ENCODE measurements at regions not wholly inside any gene's neighbourhood (a gene's known extent, or its start where the extent isn't known, plus 50 kb on each side); places are given as distances from the start of the nearest gene placed in this dataset.

Small RNAs in the stretch of these regions (small RNA-seq; reads per million reads assigned to genes)
- gene AP000770.2, result 0 reads per million in 6 experiments
- gene RF01210, result 0 to 0.29 (median 0) reads per million in 6 experiments
- 0 reads per million in 6 experiments for gene RPL12P46
